Breast epithelium (tissue), 4 donors: ENCODE measurements at regions not wholly inside any gene's neighbourhood (a gene's known extent, or its start where the extent isn't known, plus 50 kb on each side); places are given as distances from the start of the nearest gene placed in this dataset.

Source experiments
- DNase-seq, 2 donors: peaks; one replicate each; pipeline ENCODE4 v3.0.0-alpha.2; 2019; ENCODE audit warnings: low spot score in 2 of 2
- H3K27ac ChIP-seq, 2 donors: fragments of 200-600 bp; sonication (generic) in 1 of 2; one replicate each; pipeline ENCODE4 v1.5.1; 2016 to 2019; ENCODE audit warnings: mild to moderate bottlenecking in 1 of 2
- H3K27me3 ChIP-seq, 2 donors: fragments of 200-600 bp; sonication (generic) in 1 of 2; one replicate each; pipeline versions ENCODE4 v1.5.1 to v1.6.0; 2017 to 2019; ENCODE audit warnings: control low read depth in 1 of 2, mild to moderate bottlenecking in 1 of 2
- H3K36me3 ChIP-seq: fragments of 200-600 bp; one replicate; pipeline ENCODE4 v1.5.1; 2019
- H3K4me1 ChIP-seq, 2 donors: fragments of 200-600 bp; sonication (generic); one replicate each; pipeline ENCODE4 v1.5.1; 2016 to 2019; ENCODE audit warnings: control low read depth in 1 of 2
- H3K4me3 ChIP-seq, 3 donors: fragments of 200-600 bp; sonication (generic); 1 replicate in 2 of 3; 2 replicates in 1 of 3; pipeline ENCODE4 v1.5.1; 2016 to 2019; ENCODE audit warnings: mild to moderate bottlenecking in 3 of 3, moderate library complexity in 2 of 3
- H3K9me3 ChIP-seq, 2 donors: fragments of 200-600 bp; sonication (generic) in 1 of 2; one replicate each; pipeline ENCODE4 v1.5.1; 2016 to 2019; ENCODE audit warnings: control low read depth in 1 of 2
- CTCF ChIP-seq, 3 donors: fragments of 450-650 bp; IDR thresholded peaks; one replicate each; pipeline ENCODE4 v1.5.1; 2016 to 2017; ENCODE audit warnings: antibody characterized with exemption in 3 of 3, mild to moderate bottlenecking in 3 of 3, moderate library complexity in 3 of 3
- POLR2A ChIP-seq: fragments of 450-650 bp; IDR thresholded peaks from one replicate; pipeline ENCODE4 v1.6.1; 2016; ENCODE audit warnings: antibody characterized with exemption, mild to moderate bottlenecking, moderate library complexity
- POLR2AphosphoS5 ChIP-seq, 3 donors: sonication (generic); formaldehyde crosslinking; IDR thresholded peaks; one replicate each; pipeline ENCODE4 v1.6.1; 2017; ENCODE audit warnings: antibody characterized with exemption in 3 of 3
- intact Hi-C: fragments of 100-400 bp; cut with DNase I; formaldehyde crosslinking; loops from one replicate; pipeline ENCODE4 v1.15.1; 2023; ENCODE audit warnings: low total_unique reads

- no peaks in the 10 kb centered on the region for H3K36me3 ChIP-seq
- DNase-seq: no peak
- peaks cover 0 to 3% of the 10 kb centered on the region in 2 donors for H3K4me1 ChIP-seq
- no peaks in the 10 kb centered on the region for H3K9me3 ChIP-seq
- no peak overlapping the region for H3K27ac ChIP-seq
- intact Hi-C loops: no loop called here
- H3K4me3 ChIP-seq: no peak overlapping the region
- TF ChIP-seq CTCF (IDR thresholded peaks at IDR 0.05) (no peak), POLR2A (no peak), POLR2AphosphoS5 (IDR thresholded peaks at IDR 0.05) (no peak)
- H3K27me3 ChIP-seq: no peaks in the 10 kb centered on the region
These were observed 110.2 kb downstream of the ELAPOR2 start for GRCh38 chr7:86949052-86949778.

DNA sequence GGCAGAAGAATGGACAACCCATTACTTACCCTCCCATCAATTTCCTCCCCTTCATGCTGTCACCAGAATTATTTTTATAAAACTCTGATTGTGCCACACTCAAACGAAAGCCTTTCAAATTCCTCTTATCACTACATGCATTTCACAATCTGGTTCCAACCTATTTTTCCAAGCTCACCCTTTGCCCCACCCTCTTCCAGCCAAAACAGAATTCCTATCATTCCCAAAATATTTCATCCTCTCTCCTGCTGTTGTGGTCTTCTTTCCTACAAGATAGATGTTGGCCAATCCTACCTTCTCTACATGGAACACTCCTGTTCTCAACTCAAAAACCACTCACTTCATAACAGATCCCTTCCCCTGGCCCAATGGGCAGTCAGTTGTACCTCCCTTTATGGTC lies 111.5 kb downstream of the ELAPOR2 start:
- H3K4me1 ChIP-seq: no peaks in the 10 kb centered on the region
- H3K4me3 ChIP-seq: no peak overlapping the region
- H3K27me3 ChIP-seq: no peaks in the 10 kb centered on the region
- no peak for TF ChIP-seq POLR2A
- TF ChIP-seq CTCF (IDR thresholded peaks at IDR 0.05): no peak
- no peak for TF ChIP-seq POLR2AphosphoS5 (IDR thresholded peaks at IDR 0.05)
- no peak for DNase-seq
- intact Hi-C loops: no loop called here
- no peak overlapping the region for H3K27ac ChIP-seq
- no peaks in the 10 kb centered on the region for H3K36me3 ChIP-seq
- H3K9me3 ChIP-seq: no peaks in the 10 kb centered on the region

GRCh38 chr7:86943447-86943846 lies 116.0 kb downstream of the ELAPOR2 start:
- Histone ChIP-seq H3K36me3 (no peaks in the 10 kb centered on the region), H3K9me3 (no peaks in the 10 kb centered on the region), H3K4me1 (no peaks in the 10 kb centered on the region), H3K27ac (no peak overlapping the region), H3K4me3 (no peak overlapping the region), H3K27me3 (no peaks in the 10 kb centered on the region)
- intact Hi-C loops: no loop called here
- TF ChIP-seq POLR2A: no peak
- no peak for TF ChIP-seq CTCF (IDR thresholded peaks at IDR 0.05)
- no peak for TF ChIP-seq POLR2AphosphoS5 (IDR thresholded peaks at IDR 0.05)
- no peak for DNase-seq

DNA sequence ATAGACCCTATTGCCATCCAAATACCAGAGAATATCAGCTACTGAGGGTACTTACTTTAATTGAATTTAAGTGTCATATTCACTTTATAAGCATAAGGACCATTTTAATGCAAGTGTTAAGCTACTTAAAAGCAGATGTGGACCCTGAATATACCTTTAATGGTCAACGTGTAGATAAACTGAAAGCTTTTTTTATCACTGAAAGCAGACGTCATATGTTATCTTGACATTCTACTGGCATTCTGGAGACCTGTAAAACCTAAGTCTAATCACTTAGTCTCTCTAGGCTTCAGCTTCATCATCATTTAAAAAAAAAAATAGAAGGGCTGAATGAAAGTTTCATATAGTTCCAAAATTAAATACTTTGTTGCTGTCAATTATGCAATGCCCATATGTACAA lies 116.5 kb downstream of the ELAPOR2 start:
- Histone ChIP-seq H3K9me3 (no peaks in the 10 kb centered on the region), H3K4me3 (no peak overlapping the region), H3K4me1 (no peaks in the 10 kb centered on the region), H3K36me3 (no peaks in the 10 kb centered on the region), H3K27me3 (no peaks in the 10 kb centered on the region), H3K27ac (no peak overlapping the region)
- TF ChIP-seq POLR2AphosphoS5 (IDR thresholded peaks at IDR 0.05) (no peak), POLR2A (no peak), CTCF (IDR thresholded peaks at IDR 0.05) (no peak)
- DNase-seq: no peak
- intact Hi-C loops: no loop called here

DNA sequence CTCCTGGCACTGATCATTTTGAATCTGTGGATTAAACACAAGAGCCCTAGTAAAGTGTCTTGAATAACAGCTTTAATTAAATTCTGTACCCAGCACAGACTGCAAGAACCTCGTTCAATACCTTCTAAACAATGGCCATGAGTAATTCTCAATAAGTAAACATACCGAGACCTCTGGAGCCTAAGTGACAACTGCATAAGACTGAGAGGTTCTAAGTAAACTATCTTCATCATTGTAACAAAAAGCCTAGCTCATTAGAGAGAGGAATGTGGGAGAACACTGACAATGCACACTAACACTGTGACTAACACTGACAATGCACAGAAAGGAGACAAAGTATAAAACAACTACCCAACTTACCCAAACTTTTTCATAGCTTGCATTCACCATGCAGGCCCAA lies 117.4 kb downstream of the ELAPOR2 start:
- no peak for DNase-seq
- no peak overlapping the region for H3K4me3 ChIP-seq
- intact Hi-C loops: no loop called here
- no peak overlapping the region for H3K27ac ChIP-seq
- H3K27me3 ChIP-seq: no peaks in the 10 kb centered on the region
- no peak for TF ChIP-seq POLR2A
- no peak for TF ChIP-seq CTCF (IDR thresholded peaks at IDR 0.05)
- no peak for TF ChIP-seq POLR2AphosphoS5 (IDR thresholded peaks at IDR 0.05)
- H3K4me1 ChIP-seq: no peaks in the 10 kb centered on the region
- no peaks in the 10 kb centered on the region for H3K36me3 ChIP-seq
- H3K9me3 ChIP-seq: no peaks in the 10 kb centered on the region
